NCI-H524 treated with DMSO at 0.1 percent for 48 hours (cell line): ENCODE measurements at regions not wholly inside any gene's neighbourhood (a gene's known extent, or its start where the extent isn't known, plus 50 kb on each side); places are given as distances from the start of the nearest gene placed in this dataset.

Source experiments
- DNase-seq: peaks from one replicate; lab custom pipeline; 2025; lab: John Stamatoyannopoulos, UW

DNA sequence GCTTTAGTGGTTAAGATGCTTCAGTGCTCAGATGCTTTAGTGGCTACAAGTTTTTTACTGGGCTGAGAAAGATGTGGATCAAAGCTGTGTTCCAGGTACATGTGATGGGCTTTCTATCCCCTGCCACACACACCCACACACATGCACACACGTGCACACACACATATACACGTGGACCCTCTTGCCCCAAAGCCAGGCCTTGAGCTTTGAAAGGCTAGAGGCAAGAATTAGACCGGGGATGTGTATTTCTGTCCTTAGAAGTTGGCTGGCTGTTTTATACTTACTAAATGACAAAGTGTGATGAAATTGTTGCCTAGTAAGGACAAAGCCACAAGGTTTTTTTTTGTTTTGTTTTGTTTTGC is 376.5 kb downstream of the C12orf75 start:
- DNase-seq: no peak

DNA sequence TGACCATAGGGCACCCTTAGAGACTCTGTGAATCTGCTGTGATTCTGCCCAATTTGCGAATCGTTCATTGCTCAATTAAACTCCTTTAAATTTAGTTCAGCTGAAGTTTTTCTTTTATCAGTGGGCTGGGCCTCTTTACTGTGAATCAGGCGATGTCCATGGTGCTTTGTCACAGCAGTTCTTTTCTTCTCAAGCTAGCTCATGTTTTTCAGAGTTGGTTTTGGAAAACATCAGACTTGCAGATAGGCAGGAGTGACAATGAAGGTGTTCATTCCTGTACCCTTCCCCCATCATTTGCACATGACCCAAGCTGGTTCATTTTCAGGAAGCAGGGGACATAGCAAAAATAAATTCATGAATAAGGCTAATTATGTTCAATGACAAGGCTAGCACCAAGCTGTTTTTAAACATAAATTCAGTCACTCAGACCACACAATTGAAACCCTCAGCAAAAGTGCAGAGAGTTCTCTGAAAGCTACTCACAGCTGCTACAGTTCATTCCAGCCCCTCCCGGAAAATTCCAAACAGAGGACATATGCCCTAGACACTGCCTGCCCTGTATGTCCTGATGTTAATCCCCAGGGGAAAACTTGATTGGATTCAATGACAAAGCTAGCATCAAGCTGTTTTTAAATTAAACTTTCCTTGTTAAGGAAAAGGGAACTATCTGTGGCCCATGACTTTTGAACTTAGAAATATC is 383.3 kb downstream of the C12orf75 start:
- DNase-seq: peak; percentile 9

- no peak for DNase-seq
These were observed 386.1 kb downstream of the C12orf75 start for GRCh38 chr12:105716621-105717020.

DNA sequence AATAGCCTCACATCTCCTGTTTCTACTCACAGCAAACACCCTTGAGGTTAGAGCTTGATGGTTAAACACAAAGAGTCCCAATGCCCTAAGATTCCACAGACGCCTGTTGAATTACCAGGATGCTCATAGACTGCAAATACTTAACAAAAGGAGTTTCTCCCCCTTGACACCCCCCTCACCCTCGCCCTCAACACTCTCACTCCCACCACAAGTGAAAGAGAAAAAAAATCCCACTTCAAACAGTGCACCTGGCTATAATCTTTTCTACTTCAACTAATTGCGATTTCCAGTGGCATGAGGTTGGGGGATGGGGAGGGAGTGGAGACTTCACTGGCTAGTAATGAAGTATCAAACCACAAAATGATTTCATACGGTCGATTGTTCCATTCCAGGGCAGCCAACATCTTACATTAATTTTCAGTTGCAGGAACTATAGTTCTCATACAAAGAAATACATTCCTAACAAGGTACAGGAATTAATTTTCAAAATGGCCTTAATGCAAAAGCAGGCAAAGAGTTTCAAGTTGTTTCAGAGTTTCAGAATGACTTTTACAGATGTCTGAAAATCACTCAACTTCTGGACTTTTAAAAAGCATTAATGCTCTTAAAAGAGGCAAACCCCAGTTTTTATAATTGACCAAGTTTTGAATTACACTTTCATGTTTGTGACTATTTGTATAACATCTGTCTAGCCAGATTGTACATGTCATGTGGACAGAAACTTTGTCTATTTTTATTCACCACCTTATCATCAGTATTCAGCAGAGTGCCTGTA is 390.7 kb downstream of the C12orf75 start:
- DNase-seq: peak; percentile 73

DNA sequence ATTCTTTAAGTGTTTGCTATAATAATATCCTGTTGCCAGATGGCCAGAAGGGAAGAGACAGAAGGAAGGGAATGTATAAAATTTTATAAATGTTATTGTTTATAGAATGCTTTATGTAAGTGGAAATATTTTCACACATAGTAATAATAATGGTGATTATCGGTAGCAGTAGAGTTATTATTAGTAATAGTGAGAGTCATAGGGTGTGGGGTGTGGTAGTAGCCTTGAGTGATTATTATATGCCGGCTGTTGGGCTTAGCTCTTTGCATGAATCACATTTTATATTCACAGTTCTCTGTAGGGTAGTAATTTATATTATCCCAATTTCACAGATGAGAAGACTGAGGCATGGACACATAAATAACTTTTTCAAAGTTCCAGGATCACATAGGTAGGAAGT is 391.4 kb downstream of the C12orf75 start:
- DNase-seq: no peak

DNA sequence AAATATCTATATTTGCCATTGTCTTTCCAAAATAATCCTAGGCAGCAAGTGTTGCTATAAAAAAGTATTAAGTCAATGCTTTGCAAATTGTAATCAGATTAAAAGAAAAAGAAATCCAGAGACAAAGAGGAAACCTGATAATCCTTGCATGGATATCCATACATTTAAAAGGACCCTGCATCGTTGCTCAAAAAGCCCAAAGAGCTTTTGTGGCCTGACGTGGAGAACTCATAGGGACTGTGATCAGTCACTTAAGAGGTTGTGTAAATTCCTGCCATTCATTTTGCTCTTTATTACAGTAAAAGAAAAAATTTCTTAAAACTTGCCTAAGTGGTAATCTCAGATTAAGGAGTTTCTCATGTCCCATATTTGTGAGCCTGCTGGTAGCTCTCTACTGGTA is 392.6 kb downstream of the C12orf75 start:
- DNase-seq: no peak

DNA sequence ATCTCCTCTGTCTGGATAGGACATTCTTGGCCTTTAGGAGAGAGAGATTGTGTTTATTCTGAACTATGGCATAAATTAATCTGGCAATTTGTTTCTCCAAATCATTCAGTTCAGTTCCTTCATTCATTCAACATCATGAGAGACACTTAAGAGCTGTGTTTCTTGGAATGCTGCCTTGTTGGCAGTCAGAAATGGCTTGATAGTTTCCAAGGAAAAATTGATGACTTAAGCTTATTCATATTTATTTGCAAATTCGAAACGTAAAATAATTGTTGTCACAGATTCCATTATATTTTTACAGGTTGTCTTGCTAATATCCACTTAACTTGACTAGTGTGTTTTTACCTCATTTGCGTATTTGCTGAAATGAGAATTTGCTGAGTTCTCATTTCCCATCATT is 393.0 kb downstream of the C12orf75 start:
- DNase-seq: no peak

GRCh38 chr12:105724641-105725040 is 394.1 kb downstream of the C12orf75 start:
- DNase-seq: no peak

DNA sequence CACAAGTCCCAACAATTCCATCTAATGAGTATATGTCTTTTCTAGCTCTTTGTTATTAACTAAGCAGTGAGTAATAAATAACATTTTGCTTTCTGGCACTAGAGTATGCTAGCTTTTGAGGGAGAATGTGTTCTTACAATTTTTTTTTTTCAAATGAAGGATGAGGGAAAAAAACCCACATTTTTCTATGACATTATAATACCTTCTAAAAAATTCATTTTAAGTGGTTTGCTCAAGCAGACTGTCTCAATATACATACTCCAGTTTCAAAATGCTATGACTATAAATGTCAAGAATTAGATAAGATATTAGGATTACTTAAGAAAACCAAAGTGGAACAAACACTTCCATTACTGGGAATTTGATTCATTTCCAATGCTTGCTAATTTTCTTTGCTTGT is 394.6 kb downstream of the C12orf75 start:
- no peak for DNase-seq

- DNase-seq: no peak
These were observed 398.8 kb downstream of the C12orf75 start for GRCh38 chr12:105729181-105729771.

DNA sequence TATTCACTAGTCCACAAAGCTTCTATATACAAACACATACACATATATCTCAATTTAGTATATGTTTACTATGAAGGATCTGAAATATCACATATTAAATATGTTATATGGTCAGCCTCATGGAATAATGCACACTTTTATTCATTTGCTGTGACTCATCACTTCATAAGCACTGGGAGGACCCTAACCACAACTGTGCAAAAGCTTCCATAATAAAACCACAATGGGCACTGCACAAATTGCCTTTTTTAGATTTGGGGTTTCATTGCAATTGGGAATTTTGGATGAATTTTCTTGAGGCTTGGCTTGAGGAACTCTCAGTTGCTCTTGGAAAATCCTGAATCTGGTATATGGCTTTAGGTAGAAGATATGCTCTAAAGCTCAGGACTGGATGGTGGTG is 399.4 kb downstream of the C12orf75 start:
- DNase-seq: no peak

- DNase-seq: no peak
These were observed 403.1 kb downstream of the C12orf75 start for GRCh38 chr12:105733579-105733978.

- DNase-seq: no peak
These were observed 402.3 kb downstream of the NUAK1 start for GRCh38 chr12:105736498-105736897.

GRCh38 chr12:105738051-105738450 is 400.7 kb downstream of the NUAK1 start:
- DNase-seq: no peak

DNA sequence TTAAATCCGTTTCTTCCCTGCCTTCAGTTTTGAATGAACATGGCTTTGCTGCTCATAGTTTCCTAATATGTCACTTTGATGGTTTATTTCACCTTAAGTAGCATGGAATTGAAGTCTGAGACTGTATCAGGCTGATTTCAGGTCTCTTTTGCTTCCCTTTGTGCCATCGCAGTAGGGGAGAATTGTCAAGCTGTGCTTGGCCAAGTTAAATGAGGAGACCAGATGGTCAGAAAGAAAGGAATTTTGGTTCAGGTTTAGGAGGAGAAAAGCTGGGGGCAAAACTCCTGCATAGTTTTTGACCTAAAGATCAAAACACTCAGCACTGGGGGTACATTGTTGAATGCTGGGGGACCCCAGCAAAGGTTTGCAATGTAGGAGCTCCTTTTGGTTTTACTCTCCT is 398.4 kb downstream of the NUAK1 start:
- no peak for DNase-seq

DNA sequence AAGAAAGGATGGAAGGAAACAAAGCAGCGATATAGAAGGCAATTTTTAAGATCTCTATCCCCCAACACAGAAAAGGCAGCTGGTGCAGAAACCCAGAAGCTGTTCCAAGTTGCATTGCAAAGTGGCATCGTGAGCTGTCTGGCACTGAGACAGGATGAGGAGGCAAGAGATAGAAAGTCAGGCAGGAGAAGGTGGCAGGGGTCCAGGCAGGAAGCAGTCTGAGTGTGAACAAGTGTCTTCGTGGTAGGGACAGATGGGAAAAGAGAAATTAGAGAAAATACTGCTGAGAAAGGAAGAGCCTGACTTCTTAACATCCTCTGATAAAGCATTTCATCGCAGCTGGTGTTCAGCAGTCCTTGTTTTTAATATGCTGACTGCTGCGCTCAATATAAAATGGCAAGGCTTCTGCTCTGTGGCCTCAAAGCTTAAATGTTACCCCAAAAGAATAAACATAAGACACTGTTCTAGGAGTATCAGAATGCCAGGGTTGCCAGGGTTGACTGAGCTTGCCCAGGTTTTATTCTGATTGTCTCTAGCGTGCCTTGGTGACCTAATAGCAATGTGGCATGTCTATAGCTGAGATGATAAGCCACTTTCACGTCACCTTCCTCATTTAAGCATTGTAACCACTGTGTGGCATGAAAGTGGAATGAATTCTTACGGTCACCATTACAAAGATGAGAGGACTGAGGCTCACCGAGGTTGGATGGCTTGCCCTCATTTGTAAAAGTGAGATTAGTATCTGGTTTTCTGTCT is 397.6 kb downstream of the NUAK1 start:
- peak; percentile 90 for DNase-seq

DNA sequence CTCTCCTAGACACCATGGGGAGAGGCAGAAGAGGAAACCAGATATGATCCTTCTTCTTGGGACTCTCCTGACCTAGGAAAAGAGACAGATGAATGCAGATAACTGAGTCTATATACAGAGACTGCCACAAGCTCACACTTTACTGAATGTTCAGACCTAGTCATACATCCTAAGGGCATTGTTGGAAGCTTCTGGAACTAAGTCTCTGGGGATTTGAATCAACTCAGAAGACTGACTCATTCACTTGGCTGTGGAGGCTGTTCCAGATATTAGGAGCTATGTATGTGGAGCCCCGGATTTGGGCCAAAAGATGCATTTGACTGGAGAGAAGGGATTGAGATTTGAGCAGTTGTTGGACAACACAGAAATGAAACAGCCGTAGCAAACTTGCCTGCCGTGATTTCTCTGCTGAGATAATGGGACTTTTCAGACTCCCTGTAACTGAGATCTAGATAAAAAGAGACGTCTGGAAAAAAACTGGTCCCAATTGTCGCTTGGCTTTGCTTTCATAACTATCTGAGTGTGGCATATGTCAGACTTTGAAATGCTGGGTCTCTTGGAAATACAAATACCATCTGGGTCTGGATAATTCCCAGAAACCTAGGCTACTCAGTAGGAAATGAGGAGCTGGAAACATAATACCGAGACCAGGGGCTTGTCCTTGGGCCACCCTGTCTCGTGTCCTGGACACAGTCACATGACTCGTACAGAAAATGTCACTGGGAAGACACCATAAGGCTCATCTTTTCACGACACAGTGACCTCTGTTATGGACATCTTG is 396.8 kb downstream of the NUAK1 start:
- peak; percentile 55 for DNase-seq

GRCh38 chr12:105742567-105742874 is 396.2 kb downstream of the NUAK1 start:
- peak; percentile 67 for DNase-seq

DNA sequence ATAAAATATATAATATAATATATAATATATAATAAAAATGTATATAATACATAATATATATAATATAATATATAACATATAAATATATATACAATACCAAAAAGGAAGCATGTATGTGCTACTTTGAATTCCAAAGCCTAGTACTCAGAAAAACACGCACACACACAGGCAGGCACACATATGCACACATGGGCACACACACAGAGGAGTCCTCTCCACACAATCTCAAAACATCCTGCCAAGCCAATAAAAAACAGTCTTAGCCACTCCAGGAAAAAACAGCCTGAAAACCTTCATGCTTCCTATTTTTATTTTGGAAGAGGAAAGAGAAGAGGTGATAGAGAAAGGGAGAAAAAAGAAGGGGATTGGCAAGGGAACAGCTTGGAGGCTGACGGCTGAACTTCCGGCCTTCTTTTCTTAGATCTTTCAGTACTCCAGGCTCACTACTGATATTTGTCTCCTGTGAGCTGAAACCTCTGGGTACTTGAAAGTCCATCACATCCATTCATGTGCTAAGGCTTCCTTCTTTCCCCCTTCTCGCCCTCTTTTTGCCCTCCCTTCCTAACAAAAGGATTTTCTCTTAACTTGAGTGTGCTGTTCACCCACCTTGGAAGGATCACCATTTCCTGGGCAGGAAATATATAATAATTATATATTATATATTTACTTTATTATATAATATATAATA is 394.2 kb downstream of the NUAK1 start:
- no peak for DNase-seq

DNA sequence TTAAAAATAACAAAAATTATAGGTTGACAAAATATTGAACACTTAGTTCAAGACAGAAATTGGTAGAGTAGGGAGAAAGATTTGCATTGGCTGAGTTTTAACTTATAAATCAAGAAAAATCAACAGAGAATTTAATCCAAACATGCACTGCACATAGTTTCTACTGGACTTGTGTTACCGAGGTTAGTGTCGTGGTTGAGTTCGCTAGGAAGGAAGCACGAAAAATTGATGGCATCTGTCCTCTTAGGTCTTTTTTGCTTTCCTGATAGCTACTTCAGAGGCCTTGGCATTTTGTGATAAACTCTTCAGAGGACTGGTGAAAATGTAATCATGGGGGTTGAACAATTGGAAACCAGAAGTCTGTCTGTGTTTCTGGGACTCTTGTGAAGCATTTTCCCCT is 392.9 kb downstream of the NUAK1 start:
- DNase-seq: no peak

- DNase-seq: no peak
These were observed 389.8 kb downstream of the NUAK1 start for GRCh38 chr12:105748806-105749600.
